G401.6 (cell line): ENCODE measurements at regions not wholly inside any gene's neighbourhood (a gene's known extent, or its start where the extent isn't known, plus 50 kb on each side); places are given as distances from the start of the nearest gene placed in this dataset.

Experiments used
- FAIRE-seq: peaks from 2 replicates; lab custom pipeline; 2012; peaks lifted over from hg19 to GRCh38; lab: Jason Lieb, UNC

GRCh38 chr2:8580316-8581233, 101.3 kb upstream of the ID2 start:
- no peak for FAIRE-seq

GRCh38 chr2:8581234-8581561, 100.7 kb upstream of the ID2 start:
- no peak for FAIRE-seq

GRCh38 chr2:8581601-8582041, 100.2 kb upstream of the ID2 start:
- FAIRE-seq, result no peak

- no peak for FAIRE-seq
Observed at GRCh38 chr2:8582191-8582590, 99.7 kb upstream of the ID2 start.

GRCh38 chr2:8582651-8583399, 99.0 kb upstream of the ID2 start:
- FAIRE-seq, result no peak

- FAIRE-seq, result no peak
Observed at GRCh38 chr2:8583400-8584173, 98.3 kb upstream of the ID2 start.

- FAIRE-seq, result no peak
Observed at GRCh38 chr2:8584174-8585066, 97.4 kb upstream of the ID2 start.

- FAIRE-seq, result no peak
Observed at GRCh38 chr2:8586457-8587051, 95.3 kb upstream of the ID2 start.

GRCh38 chr2:8587251-8587791, 94.5 kb upstream of the ID2 start:
- no peak for FAIRE-seq

- FAIRE-seq, result no peak
Observed at GRCh38 chr2:8587920-8588830, 93.7 kb upstream of the ID2 start.

- FAIRE-seq, result no peak
Observed at GRCh38 chr2:8588831-8589191, 93.0 kb upstream of the ID2 start.

- FAIRE-seq, result no peak
Observed at GRCh38 chr2:8589721-8590120, 92.1 kb upstream of the ID2 start.

- FAIRE-seq, result no peak
Observed at GRCh38 chr2:8590938-8591337, 90.9 kb upstream of the ID2 start.

- no peak for FAIRE-seq
Observed at GRCh38 chr2:8592736-8593135, 89.1 kb upstream of the ID2 start.

- FAIRE-seq, result no peak
Observed at GRCh38 chr2:8593243-8593642, 88.6 kb upstream of the ID2 start.

- FAIRE-seq, result no peak
Observed at GRCh38 chr2:8594731-8595427, 87.0 kb upstream of the ID2 start.

GRCh38 chr2:8595428-8595805, 86.4 kb upstream of the ID2 start:
- FAIRE-seq, result no peak

GRCh38 chr2:8595811-8596600, 85.8 kb upstream of the ID2 start:
- FAIRE-seq, result no peak

- no peak for FAIRE-seq
Observed at GRCh38 chr2:8597094-8597493, 84.8 kb upstream of the ID2 start.
